ENCODE measurements at regions not wholly inside any gene's neighbourhood (a gene's known extent, or its start where the extent isn't known, plus 50 kb on each side); places are given as distances from the start of the nearest gene placed in this dataset.

GRCh38 chr4:173878701-173879100, 348.7 kb upstream of the HAND2 start:
- in situ Hi-C loops (cut with MboI; ENCODE audit: low pct_unique_long_range_greater_than_20kb, low sequenced_read_pairs, unreplicated experiment), result no loop called here
- TF ChIP-seq CTCF (IDR thresholded peaks at IDR 0.05; ENCODE audit: extremely low read depth, insufficient read depth, missing control alignments), result no peak
- no peak for DNase-seq (ENCODE audit: low spot score)

- TF ChIP-seq CTCF (IDR thresholded peaks at IDR 0.05; ENCODE audit: extremely low read depth, insufficient read depth, missing control alignments), result no peak
- no peak for DNase-seq (ENCODE audit: low spot score)
- in situ Hi-C loops (cut with MboI; ENCODE audit: low pct_unique_long_range_greater_than_20kb, low sequenced_read_pairs, unreplicated experiment), result no loop called here
Observed at GRCh38 chr4:173871643-173872042, 341.6 kb upstream of the HAND2 start.

- DNase-seq (ENCODE audit: low spot score), result no peak
- TF ChIP-seq CTCF (IDR thresholded peaks at IDR 0.05; ENCODE audit: extremely low read depth, insufficient read depth, missing control alignments), result no peak
- in situ Hi-C loops (cut with MboI; ENCODE audit: low pct_unique_long_range_greater_than_20kb, low sequenced_read_pairs, unreplicated experiment), result no loop called here
Observed at GRCh38 chr4:173866322-173867026, 336.4 kb upstream of the HAND2 start.

GRCh38 chr4:173862754-173863153, 332.7 kb upstream of the HAND2 start:
- DNase-seq (ENCODE audit: low spot score), result no peak
- in situ Hi-C loops (cut with MboI; ENCODE audit: low pct_unique_long_range_greater_than_20kb, low sequenced_read_pairs, unreplicated experiment), result no loop called here
- no peak for TF ChIP-seq CTCF (IDR thresholded peaks at IDR 0.05; ENCODE audit: extremely low read depth, insufficient read depth, missing control alignments)

GRCh38 chr4:173860094-173860493, 330.1 kb upstream of the HAND2 start:
- DNase-seq (ENCODE audit: low spot score), result no peak
- no peak for TF ChIP-seq CTCF (IDR thresholded peaks at IDR 0.05; ENCODE audit: extremely low read depth, insufficient read depth, missing control alignments)
- in situ Hi-C loops (cut with MboI; ENCODE audit: low pct_unique_long_range_greater_than_20kb, low sequenced_read_pairs, unreplicated experiment), result no loop called here

GRCh38 chr4:173859091-173859713, 329.2 kb upstream of the HAND2 start:
- no peak for DNase-seq (ENCODE audit: low spot score)
- no peak for TF ChIP-seq CTCF (IDR thresholded peaks at IDR 0.05; ENCODE audit: extremely low read depth, insufficient read depth, missing control alignments)
- in situ Hi-C loops (cut with MboI; ENCODE audit: low pct_unique_long_range_greater_than_20kb, low sequenced_read_pairs, unreplicated experiment), result no loop called here
